ENCODE measurements at regions not wholly inside any gene's neighbourhood (a gene's known extent, or its start where the extent isn't known, plus 50 kb on each side); places are given as distances from the start of the nearest gene placed in this dataset.

DNA sequence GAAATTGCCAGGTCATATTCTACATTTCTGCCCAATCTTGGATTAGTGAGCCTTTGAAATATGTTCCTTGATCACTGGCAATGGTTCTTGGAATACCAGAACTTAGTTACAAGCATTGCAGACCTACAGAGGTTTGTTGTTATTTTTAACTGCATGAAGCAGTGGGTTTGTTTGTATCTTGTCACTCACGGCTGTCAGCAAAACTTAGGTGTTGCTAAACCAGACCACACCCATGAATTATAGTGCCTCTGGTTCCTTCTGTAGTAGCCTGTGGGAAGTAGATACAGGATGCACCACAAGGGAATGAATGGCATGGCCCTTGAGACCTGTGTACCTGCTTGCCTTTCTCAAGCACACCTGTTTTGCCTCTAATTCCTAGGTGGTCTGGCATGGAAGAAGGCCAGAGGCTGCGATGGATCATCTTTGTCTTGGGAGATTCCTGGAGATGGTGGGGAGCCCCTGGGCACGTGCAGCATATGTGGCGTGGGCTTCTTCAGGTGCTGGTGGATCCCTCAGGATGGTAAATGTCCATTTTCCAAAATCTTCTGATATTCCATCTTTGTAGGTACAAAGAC lies 138.8 kb downstream of the SNRPN start:
- TF ChIP-seq EZH2phosphoT487 (IDR thresholded peaks at IDR 0.05; ENCODE audit: insufficient read depth, low read depth) (no peak), EZH2 (IDR thresholded peaks at IDR 0.05; ENCODE audit: insufficient read depth, poor library complexity, severe bottlenecking) (no peak)
